WTC11 (cell line): ENCODE measurements at regions not wholly inside any gene's neighbourhood (a gene's known extent, or its start where the extent isn't known, plus 50 kb on each side); places are given as distances from the start of the nearest gene placed in this dataset.

Experiments
- ATAC-seq: fragments of 200-7000 bp; cut with Tn5 transposase; 2 replicates; pipeline ENCODE4 v1.10.0; 2021; ENCODE audit warnings: mild to moderate bottlenecking, moderate library complexity
- CTCF ChIA-PET: fragments of 300-600 bp; sonication (Branson Sonifier 250); formaldehyde crosslinking; loops from one replicate; lab custom pipeline; 2021; ENCODE audit warnings: antibody characterized with exemption; lab: Charles Lee
- POLR2A ChIA-PET: fragments of 350-600 bp; sonication (Branson Sonifier 250); formaldehyde crosslinking; loops from one replicate; lab custom pipeline; 2021; ENCODE audit warnings: antibody characterized with exemption; lab: Charles Lee
- DNase-seq: peaks from one replicate; pipeline ENCODE4 v3.0.0; 2021; ENCODE audit warnings: low spot score
- H3K27ac Mint-ChIP-seq: 2 replicates; pipeline ENCODE4 v1.8.0; 2021; ENCODE audit warnings: mixed read lengths
- H3K27me3 Mint-ChIP-seq: 2 replicates; pipeline ENCODE4 v1.8.0; 2021; ENCODE audit warnings: low read depth, mild to moderate bottlenecking, moderate library complexity, mixed read lengths
- H3K36me3 Mint-ChIP-seq: 2 replicates; pipeline ENCODE4 v1.8.0; 2021; ENCODE audit warnings: mixed read lengths
- H3K4me1 Mint-ChIP-seq: 2 replicates; pipeline ENCODE4 v1.8.0; 2022; ENCODE audit warnings: mixed read lengths
- H3K4me3 Mint-ChIP-seq: 2 replicates; pipeline ENCODE4 v1.8.0; 2021; ENCODE audit warnings: mild to moderate bottlenecking, moderate library complexity, mixed read lengths
- H3K9me3 Mint-ChIP-seq: 2 replicates; pipeline ENCODE4 v1.8.0; 2021; ENCODE audit warnings: mixed read lengths
- CBFB ChIP-seq: sonication (generic); formaldehyde crosslinking; IDR thresholded peaks from 2 replicates; pipeline ENCODE4 v1.8.1; 2022; ENCODE audit warnings: mild to moderate bottlenecking, low read depth, missing genetic modification reagents
- ELF4 ChIP-seq: sonication (generic); formaldehyde crosslinking; IDR thresholded peaks from 2 replicates; pipeline ENCODE4 v1.8.1; 2022; ENCODE audit warnings: low read depth, mild to moderate bottlenecking, moderate library complexity, missing genetic modification reagents
- FOXJ3 ChIP-seq: sonication (generic); formaldehyde crosslinking; IDR thresholded peaks from 2 replicates; pipeline ENCODE4 v1.9.0; 2021; ENCODE audit warnings: missing genetic modification reagents, mild to moderate bottlenecking, borderline replicate concordance
- HMGA2 ChIP-seq: fragments of 250-450 bp; sonication (Bioruptor Pico); IDR thresholded peaks from 2 replicates; pipeline ENCODE4 v1.4.0; 2021; ENCODE audit warnings: mild to moderate bottlenecking, moderate library complexity
- MLX ChIP-seq: sonication (generic); formaldehyde crosslinking; IDR thresholded peaks from 2 replicates; pipeline ENCODE4 v1.8.1; 2023; ENCODE audit warnings: mild to moderate bottlenecking, missing genetic modification reagents, moderate library complexity
- OVOL2 ChIP-seq: fragments of 250-450 bp; sonication (Bioruptor Pico); IDR thresholded peaks from 2 replicates; pipeline ENCODE4 v1.9.0; 2021; ENCODE audit warnings: mild to moderate bottlenecking, borderline replicate concordance
- PRRX2 ChIP-seq: fragments of 250-450 bp; sonication (Bioruptor Pico); IDR thresholded peaks from 2 replicates; pipeline ENCODE4 v1.8.0; 2021; ENCODE audit warnings: mild to moderate bottlenecking
- TEAD1 ChIP-seq: sonication (generic); formaldehyde crosslinking; IDR thresholded peaks from 2 replicates; pipeline ENCODE4 v1.8.0; 2022; ENCODE audit warnings: mild to moderate bottlenecking, missing genetic modification reagents
- ZMAT4 ChIP-seq: fragments of 250-450 bp; sonication (Bioruptor Pico); IDR thresholded peaks from 2 replicates; pipeline ENCODE4 v1.9.0; 2021; ENCODE audit warnings: mild to moderate bottlenecking
- TF ChIP-seq, protein P1 (sequence below): sonication (generic); formaldehyde crosslinking; IDR thresholded peaks from 2 replicates; pipeline ENCODE4 v1.8.1; 2022; ENCODE audit warnings: low read depth, missing genetic modification reagents, borderline replicate concordance
- TF ChIP-seq, protein P2 (sequence below): sonication (generic); formaldehyde crosslinking; IDR thresholded peaks from 2 replicates; pipeline ENCODE4 v1.8.0; 2022; ENCODE audit warnings: mild to moderate bottlenecking, missing genetic modification reagents
- TF ChIP-seq, protein P3 (sequence below): fragments of 250-450 bp; sonication (Bioruptor Pico); IDR thresholded peaks from 2 replicates; pipeline ENCODE4 v2.1.2; 2022; ENCODE audit warnings: mild to moderate bottlenecking, moderate library complexity
- TF ChIP-seq, protein P4 (sequence below): fragments of 250-450 bp; sonication (Bioruptor Pico); conservative IDR thresholded peaks from 2 replicates; pipeline ENCODE4 v1.9.0; 2021; ENCODE audit warnings: mild to moderate bottlenecking
- TF ChIP-seq, protein P5 (sequence below): fragments of 250-450 bp; sonication (Bioruptor Pico); IDR thresholded peaks from 2 replicates; pipeline ENCODE4 v1.9.0; 2021; ENCODE audit warnings: mild to moderate bottlenecking, borderline replicate concordance

DNA sequence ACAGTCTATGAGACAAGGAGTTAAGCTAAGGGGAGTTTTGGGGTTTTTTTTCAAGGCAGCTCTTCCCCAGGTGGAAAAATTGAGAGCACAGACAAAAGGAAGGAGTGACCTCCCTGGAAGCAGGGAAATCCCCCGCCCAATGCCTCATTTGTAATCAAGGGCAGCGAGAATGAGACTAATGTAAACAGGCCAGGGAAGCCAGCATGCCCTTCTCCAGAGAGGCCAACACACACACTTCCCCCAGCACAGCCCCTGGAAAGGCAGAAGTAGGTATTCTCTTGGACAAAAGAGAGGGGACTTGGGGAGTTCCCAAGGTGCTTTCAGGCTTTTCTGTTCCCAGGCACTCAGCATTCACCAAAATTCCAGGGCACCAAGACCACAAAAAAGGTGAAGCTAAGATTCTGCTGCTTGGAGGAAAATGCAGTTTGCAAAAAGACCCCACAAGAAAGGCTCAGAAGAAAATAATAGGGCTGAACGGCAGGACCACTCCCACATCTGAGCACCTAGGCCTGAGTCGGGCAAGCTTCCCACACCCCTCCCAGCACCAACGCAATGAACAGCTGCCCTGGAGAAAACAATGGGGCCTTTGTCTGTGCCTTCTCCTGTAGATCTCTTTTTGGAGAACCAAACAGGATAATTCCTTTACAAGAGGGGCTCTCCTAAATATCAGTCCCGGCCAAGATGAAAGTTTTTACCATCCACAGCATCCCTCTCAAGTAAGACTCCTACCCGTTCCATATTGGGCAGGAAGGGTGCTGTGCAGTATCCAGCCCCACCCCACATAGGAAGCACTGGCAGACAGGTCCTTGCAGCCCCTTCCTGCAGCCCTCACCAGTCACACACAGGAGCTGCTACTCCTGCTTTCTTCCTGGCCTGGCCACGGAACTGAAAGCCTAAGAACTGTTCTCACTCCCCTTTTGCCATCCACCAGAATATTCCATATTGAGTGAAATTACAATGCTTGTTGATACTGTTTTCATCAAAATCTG, 70.7 kb upstream of the AKIP1 start (continued):
- TF ChIP-seq, protein P1, sequence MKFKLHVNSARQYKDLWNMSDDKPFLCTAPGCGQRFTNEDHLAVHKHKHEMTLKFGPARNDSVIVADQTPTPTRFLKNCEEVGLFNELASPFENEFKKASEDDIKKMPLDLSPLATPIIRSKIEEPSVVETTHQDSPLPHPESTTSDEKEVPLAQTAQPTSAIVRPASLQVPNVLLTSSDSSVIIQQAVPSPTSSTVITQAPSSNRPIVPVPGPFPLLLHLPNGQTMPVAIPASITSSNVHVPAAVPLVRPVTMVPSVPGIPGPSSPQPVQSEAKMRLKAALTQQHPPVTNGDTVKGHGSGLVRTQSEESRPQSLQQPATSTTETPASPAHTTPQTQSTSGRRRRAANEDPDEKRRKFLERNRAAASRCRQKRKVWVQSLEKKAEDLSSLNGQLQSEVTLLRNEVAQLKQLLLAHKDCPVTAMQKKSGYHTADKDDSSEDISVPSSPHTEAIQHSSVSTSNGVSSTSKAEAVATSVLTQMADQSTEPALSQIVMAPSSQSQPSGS (CRISPR knock-in tag), result no peak
- TF ChIP-seq, protein P2, sequence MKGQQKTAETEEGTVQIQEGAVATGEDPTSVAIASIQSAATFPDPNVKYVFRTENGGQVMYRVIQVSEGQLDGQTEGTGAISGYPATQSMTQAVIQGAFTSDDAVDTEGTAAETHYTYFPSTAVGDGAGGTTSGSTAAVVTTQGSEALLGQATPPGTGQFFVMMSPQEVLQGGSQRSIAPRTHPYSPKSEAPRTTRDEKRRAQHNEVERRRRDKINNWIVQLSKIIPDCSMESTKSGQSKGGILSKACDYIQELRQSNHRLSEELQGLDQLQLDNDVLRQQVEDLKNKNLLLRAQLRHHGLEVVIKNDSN (CRISPR knock-in tag), result no peak
- no peak for TF ChIP-seq FOXJ3
- TF ChIP-seq ELF4, result no peak
- TF ChIP-seq ZMAT4 (CRISPR knock-in tag), result no peak
- no peak for TF ChIP-seq CBFB (CRISPR knock-in tag)
- no peak for TF ChIP-seq HMGA2 (CRISPR knock-in tag)
- no peak for TF ChIP-seq PRRX2
- TF ChIP-seq MLX (CRISPR knock-in tag), result no peak

DNA sequence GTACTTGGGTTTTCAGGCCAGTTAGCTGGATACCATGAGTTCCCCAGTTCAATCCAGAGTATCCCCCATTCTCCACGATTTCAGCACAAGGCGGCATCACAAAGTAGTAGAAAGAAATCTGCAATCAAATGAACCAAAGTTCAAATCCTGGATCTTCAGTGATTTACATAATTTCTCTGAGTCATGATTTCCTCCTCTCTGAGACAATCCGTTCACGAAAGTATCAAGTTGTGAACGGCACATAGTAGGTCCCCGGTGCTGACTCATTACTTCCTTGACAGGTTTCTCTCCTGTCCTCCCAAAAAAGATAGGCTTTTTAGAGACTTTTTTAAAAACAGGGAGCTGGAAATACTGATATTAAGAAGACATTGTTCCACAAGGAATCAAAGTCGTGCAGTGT, 69.1 kb upstream of the AKIP1 start:
- Mint-ChIP-seq H3K27ac (peak overlapping the region; percentile 12; the same call in 1 of the 2 replicates), H3K4me3 (no peak overlapping the region), H3K27me3 (no peaks in the 10 kb centered on the region), H3K9me3 (no peaks in the 10 kb centered on the region), H3K4me1 (peaks cover 38% of the 10 kb centered on the region), H3K36me3 (no peaks in the 10 kb centered on the region)
- CTCF ChIA-PET, result no interaction called here
- POLR2A ChIA-PET, result no interaction called here
- ATAC-seq, result no peak
- DNase-seq, result no peak
- TF ChIP-seq, protein P3, sequence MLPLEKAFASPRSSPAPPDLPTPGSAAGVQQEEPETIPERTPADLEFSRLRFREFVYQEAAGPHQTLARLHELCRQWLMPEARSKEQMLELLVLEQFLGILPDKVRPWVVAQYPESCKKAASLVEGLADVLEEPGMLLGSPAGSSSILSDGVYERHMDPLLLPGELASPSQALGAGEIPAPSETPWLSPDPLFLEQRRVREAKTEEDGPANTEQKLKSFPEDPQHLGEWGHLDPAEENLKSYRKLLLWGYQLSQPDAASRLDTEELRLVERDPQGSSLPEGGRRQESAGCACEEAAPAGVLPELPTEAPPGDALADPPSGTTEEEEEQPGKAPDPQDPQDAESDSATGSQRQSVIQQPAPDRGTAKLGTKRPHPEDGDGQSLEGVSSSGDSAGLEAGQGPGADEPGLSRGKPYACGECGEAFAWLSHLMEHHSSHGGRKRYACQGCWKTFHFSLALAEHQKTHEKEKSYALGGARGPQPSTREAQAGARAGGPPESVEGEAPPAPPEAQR (CRISPR knock-in tag), result no peak
- TF ChIP-seq, protein P4, sequence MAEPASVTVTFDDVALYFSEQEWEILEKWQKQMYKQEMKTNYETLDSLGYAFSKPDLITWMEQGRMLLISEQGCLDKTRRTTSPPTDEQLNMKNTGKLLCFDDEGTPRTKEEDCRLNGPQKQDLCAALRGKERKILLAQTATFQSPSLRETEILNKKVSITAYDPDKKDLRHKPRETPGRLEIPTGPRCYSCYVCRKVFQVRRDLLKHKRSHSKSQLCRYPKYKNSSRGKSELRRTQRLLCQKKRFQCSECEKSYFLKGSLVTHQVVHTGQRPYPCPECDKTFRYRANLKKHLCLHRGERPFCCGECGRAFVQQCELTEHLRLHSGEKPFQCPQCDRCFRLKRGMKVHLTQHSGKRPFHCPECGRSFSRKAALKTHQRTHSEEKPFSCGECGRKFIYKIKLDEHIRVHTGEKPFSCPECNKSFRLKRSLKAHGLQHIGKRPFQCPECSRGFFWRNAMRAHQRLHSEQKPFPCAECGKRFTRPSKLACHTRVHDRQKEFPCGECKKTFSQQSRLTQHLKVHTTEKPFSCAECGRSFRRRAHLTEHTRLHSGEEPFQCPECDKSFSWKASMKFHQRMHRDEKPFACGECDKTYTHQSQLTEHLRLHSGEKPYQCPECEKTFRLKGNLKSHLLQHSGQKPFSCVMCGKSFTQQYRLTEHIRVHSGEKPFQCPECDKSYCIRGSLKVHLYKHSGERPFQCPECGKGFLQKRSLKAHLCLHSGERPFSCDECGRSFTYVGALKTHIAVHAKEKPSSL (CRISPR knock-in tag), result no peak
- TF ChIP-seq MLX (CRISPR knock-in tag) (no peak), TEAD1 (CRISPR knock-in tag) (no peak), OVOL2 (CRISPR knock-in tag) (no peak)
- TF ChIP-seq, protein P2 (CRISPR knock-in tag), result no peak
- TF ChIP-seq, protein P5, sequence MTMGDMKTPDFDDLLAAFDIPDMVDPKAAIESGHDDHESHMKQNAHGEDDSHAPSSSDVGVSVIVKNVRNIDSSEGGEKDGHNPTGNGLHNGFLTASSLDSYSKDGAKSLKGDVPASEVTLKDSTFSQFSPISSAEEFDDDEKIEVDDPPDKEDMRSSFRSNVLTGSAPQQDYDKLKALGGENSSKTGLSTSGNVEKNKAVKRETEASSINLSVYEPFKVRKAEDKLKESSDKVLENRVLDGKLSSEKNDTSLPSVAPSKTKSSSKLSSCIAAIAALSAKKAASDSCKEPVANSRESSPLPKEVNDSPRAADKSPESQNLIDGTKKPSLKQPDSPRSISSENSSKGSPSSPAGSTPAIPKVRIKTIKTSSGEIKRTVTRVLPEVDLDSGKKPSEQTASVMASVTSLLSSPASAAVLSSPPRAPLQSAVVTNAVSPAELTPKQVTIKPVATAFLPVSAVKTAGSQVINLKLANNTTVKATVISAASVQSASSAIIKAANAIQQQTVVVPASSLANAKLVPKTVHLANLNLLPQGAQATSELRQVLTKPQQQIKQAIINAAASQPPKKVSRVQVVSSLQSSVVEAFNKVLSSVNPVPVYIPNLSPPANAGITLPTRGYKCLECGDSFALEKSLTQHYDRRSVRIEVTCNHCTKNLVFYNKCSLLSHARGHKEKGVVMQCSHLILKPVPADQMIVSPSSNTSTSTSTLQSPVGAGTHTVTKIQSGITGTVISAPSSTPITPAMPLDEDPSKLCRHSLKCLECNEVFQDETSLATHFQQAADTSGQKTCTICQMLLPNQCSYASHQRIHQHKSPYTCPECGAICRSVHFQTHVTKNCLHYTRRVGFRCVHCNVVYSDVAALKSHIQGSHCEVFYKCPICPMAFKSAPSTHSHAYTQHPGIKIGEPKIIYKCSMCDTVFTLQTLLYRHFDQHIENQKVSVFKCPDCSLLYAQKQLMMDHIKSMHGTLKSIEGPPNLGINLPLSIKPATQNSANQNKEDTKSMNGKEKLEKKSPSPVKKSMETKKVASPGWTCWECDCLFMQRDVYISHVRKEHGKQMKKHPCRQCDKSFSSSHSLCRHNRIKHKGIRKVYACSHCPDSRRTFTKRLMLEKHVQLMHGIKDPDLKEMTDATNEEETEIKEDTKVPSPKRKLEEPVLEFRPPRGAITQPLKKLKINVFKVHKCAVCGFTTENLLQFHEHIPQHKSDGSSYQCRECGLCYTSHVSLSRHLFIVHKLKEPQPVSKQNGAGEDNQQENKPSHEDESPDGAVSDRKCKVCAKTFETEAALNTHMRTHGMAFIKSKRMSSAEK (CRISPR knock-in tag), result no peak
